DND-41 (cell line): ENCODE measurements at regions not wholly inside any gene's neighbourhood (a gene's known extent, or its start where the extent isn't known, plus 50 kb on each side); places are given as distances from the start of the nearest gene placed in this dataset.

Experiments used
- EZH2 ChIP-seq: IDR thresholded peaks from 3 replicates; pipeline ENCODE4 v1.6.1; 2012; ENCODE audit warnings: borderline replicate concordance, low read depth, mild to moderate bottlenecking, moderate library complexity, low read length, inconsistent platforms; ENCODE audit not compliant: severe bottlenecking
- TF ChIP-seq, protein P1 (sequence below): IDR thresholded peaks from 2 replicates; pipeline ENCODE4 v1.5.1; 2012; ENCODE audit warnings: borderline replicate concordance, low read length, moderate library complexity, mild to moderate bottlenecking; ENCODE audit not compliant: poor library complexity, severe bottlenecking; ENCODE audit errors: extremely low read depth

DNA sequence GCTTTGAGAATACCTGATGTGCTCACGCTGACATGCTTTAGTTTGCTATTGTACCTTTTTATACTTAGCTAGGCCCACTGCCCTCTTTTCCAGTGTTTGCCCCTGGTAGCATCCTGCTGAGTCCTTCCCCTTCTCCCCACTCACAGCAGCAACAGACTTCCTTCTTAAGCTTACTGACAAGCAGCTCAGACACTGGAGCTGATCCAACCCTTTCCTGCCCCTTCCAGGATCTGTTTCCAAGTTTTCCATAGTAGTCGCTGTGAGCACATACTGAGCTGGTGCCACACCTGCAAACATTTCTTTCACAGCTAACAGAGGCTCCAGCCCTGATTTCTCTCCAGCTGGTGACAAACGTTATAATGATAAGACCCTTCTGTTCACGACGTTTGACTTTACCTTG is 991.4 kb upstream of the CELF4 start:
- TF ChIP-seq, protein P1, sequence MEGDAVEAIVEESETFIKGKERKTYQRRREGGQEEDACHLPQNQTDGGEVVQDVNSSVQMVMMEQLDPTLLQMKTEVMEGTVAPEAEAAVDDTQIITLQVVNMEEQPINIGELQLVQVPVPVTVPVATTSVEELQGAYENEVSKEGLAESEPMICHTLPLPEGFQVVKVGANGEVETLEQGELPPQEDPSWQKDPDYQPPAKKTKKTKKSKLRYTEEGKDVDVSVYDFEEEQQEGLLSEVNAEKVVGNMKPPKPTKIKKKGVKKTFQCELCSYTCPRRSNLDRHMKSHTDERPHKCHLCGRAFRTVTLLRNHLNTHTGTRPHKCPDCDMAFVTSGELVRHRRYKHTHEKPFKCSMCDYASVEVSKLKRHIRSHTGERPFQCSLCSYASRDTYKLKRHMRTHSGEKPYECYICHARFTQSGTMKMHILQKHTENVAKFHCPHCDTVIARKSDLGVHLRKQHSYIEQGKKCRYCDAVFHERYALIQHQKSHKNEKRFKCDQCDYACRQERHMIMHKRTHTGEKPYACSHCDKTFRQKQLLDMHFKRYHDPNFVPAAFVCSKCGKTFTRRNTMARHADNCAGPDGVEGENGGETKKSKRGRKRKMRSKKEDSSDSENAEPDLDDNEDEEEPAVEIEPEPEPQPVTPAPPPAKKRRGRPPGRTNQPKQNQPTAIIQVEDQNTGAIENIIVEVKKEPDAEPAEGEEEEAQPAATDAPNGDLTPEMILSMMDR = no peak
- TF ChIP-seq EZH2 = no peak
